Endothelial cell of umbilical vein (primary cell): ENCODE measurements at regions not wholly inside any gene's neighbourhood (a gene's known extent, or its start where the extent isn't known, plus 50 kb on each side); places are given as distances from the start of the nearest gene placed in this dataset.
A peak's percentile ranks its signal among the peaks of the same experiment; 100 is the strongest.

Source experiments
- BruUV-seq: library from RNA; stranded (reverse); fragments of 400-500 nt; replicated peaks from 2 replicates; lab custom pipeline; 2021; lab: Mats Ljungman, UMichigan
- CTCF ChIA-PET: fragments of 300-600, 350-600 bp; sonication (Branson Sonifier 250); formaldehyde crosslinking; loops from one replicate; lab custom pipeline; 2021; ENCODE audit warnings: antibody characterized with exemption, inconsistent platforms; lab: Charles Lee
- POLR2A ChIA-PET: fragments of 300-600, 350-600 bp; sonication (Branson Sonifier 250); formaldehyde crosslinking; loops from one replicate; lab custom pipeline; 2021; ENCODE audit warnings: antibody characterized with exemption, inconsistent platforms; lab: Charles Lee
- DNase-seq: peaks from one replicate; pipeline ENCODE4 v3.0.0-alpha.2; 2011; ENCODE audit warnings: low read depth, low spot score
- FAIRE-seq: peaks from 2 replicates; lab custom pipeline; 2011; peaks lifted over from hg19 to GRCh38; lab: Jason Lieb, UNC
- H2AFZ ChIP-seq: 2 replicates; pipeline ENCODE4 v1.6.0; 2012; ENCODE audit warnings: low read depth, low read length, control low read depth, inconsistent platforms
- H3K27ac ChIP-seq: 2 replicates; pipeline ENCODE4 v1.5.1; 2011; ENCODE audit warnings: low read depth, mild to moderate bottlenecking, control low read depth, low read length, moderate library complexity; ENCODE audit not compliant: insufficient read depth
- H3K27me3 ChIP-seq, 2 experiments: 2 replicates each; pipeline versions ENCODE4 v1.6.0 to v1.6.1; 2011; ENCODE audit warnings: low read length in 2 of 2, mixed read lengths in 1 of 2; ENCODE audit not compliant: control insufficient read depth in 2 of 2, insufficient read depth in 2 of 2
- H3K36me3 ChIP-seq, 2 experiments: 2 replicates in 1 of 2; 3 replicates in 1 of 2; pipeline ENCODE4 v1.5.1; 2011; ENCODE audit warnings: low read length in 2 of 2, mild to moderate bottlenecking in 1 of 2, moderate library complexity in 1 of 2; ENCODE audit not compliant: control insufficient read depth in 2 of 2, insufficient read depth in 2 of 2; ENCODE audit errors: extremely low read depth in 1 of 2
- H3K4me1 ChIP-seq: 3 replicates; pipeline ENCODE4 v1.5.1; 2011; ENCODE audit warnings: mild to moderate bottlenecking, low read length; ENCODE audit not compliant: control insufficient read depth, insufficient read depth; ENCODE audit errors: extremely low read depth
- H3K4me2 ChIP-seq: 2 replicates; pipeline ENCODE4 v1.6.1; 2011; ENCODE audit warnings: low read length, control low read depth, mixed read lengths; ENCODE audit not compliant: insufficient read depth
- H3K4me3 ChIP-seq, 3 experiments: fragments of 200-600 bp in 1 of 3; sonication (generic), shearing (Covaris generic) in 1 of 3; replicated peaks in 1 of 3; 2 replicates each; pipeline ENCODE4 v1.5.1; 2011 to 2016; ENCODE audit warnings: control low read depth in 3 of 3, low read length in 3 of 3, mild to moderate bottlenecking in 2 of 3, inconsistent platforms in 1 of 3, low read depth in 1 of 3, moderate library complexity in 1 of 3; ENCODE audit not compliant: insufficient read depth in 1 of 3
- H3K79me2 ChIP-seq: 2 replicates; pipeline ENCODE4 v1.6.0; 2012; ENCODE audit warnings: low read length, inconsistent platforms; ENCODE audit not compliant: control insufficient read depth, insufficient read depth
- H3K9ac ChIP-seq: replicated peaks from 2 replicates; pipeline ENCODE3; 2011; ENCODE audit warnings: low read length, control low read depth; ENCODE audit not compliant: insufficient read depth; ENCODE audit errors: extremely low read depth
- H3K9me1 ChIP-seq: replicated peaks from 3 replicates; pipeline ENCODE4 v1.6.0; 2011; ENCODE audit warnings: mild to moderate bottlenecking, low read length; ENCODE audit not compliant: control insufficient read depth, insufficient read depth; ENCODE audit errors: extremely low read depth
- H3K9me3 ChIP-seq: replicated peaks from 2 replicates; pipeline ENCODE4 v1.5.1; 2012; ENCODE audit warnings: low read length, inconsistent platforms; ENCODE audit not compliant: control insufficient read depth, insufficient read depth
- H4K20me1 ChIP-seq: replicated peaks from 2 replicates; pipeline ENCODE3; 2011; ENCODE audit warnings: mild to moderate bottlenecking, low read length; ENCODE audit not compliant: control insufficient read depth, insufficient read depth; ENCODE audit errors: extremely low read depth
- FOS ChIP-seq: IDR thresholded peaks from 2 replicates; pipeline ENCODE4 v1.6.1; 2011; ENCODE audit warnings: mild to moderate bottlenecking, low read length, moderate library complexity, borderline replicate concordance; ENCODE audit not compliant: insufficient read depth
- GATA2 ChIP-seq: IDR thresholded peaks from 2 replicates; pipeline ENCODE4 v1.7.0; 2011; ENCODE audit warnings: low read depth, mild to moderate bottlenecking, moderate library complexity, mixed read lengths, low read length; ENCODE audit not compliant: insufficient read length, insufficient read depth
- JUN ChIP-seq: IDR thresholded peaks from 2 replicates; pipeline ENCODE4 v1.6.1; 2011; ENCODE audit warnings: borderline replicate concordance, low read depth; ENCODE audit not compliant: insufficient read length, insufficient read depth
- POLR2AphosphoS5 ChIP-seq: IDR thresholded peaks from 2 replicates; pipeline ENCODE4 v1.6.1; 2012; ENCODE audit warnings: low read depth, mild to moderate bottlenecking, control low read depth, low read length, moderate library complexity; ENCODE audit not compliant: insufficient read depth
- dilution Hi-C: fragments of 300-500 bp; cut with MboI; formaldehyde crosslinking; loops from one replicate; pipeline ENCODE4 v1.15.0; 2019; ENCODE audit warnings: low sequenced_read_pairs; ENCODE audit not compliant: extremely low pct_ligation_motif_present
- intact Hi-C: fragments of 100-400 bp; cut with micrococcal nuclease; formaldehyde crosslinking; loops from one replicate; pipeline ENCODE4 v1.10.0; 2022
- TF ChIP-seq, protein P1 (sequence below), 2 donors: IDR thresholded peaks; 1 replicate in 1 of 2; 2 replicates in 1 of 2; pipeline ENCODE4 v1.5.1; 2011; ENCODE audit warnings: low read length in 2 of 2, mild to moderate bottlenecking in 2 of 2, moderate library complexity in 2 of 2, control low read depth in 1 of 2, inconsistent platforms in 1 of 2, low read depth in 1 of 2; ENCODE audit not compliant: insufficient read depth in 1 of 2; ENCODE audit errors: extremely low read depth in 1 of 2

DNA sequence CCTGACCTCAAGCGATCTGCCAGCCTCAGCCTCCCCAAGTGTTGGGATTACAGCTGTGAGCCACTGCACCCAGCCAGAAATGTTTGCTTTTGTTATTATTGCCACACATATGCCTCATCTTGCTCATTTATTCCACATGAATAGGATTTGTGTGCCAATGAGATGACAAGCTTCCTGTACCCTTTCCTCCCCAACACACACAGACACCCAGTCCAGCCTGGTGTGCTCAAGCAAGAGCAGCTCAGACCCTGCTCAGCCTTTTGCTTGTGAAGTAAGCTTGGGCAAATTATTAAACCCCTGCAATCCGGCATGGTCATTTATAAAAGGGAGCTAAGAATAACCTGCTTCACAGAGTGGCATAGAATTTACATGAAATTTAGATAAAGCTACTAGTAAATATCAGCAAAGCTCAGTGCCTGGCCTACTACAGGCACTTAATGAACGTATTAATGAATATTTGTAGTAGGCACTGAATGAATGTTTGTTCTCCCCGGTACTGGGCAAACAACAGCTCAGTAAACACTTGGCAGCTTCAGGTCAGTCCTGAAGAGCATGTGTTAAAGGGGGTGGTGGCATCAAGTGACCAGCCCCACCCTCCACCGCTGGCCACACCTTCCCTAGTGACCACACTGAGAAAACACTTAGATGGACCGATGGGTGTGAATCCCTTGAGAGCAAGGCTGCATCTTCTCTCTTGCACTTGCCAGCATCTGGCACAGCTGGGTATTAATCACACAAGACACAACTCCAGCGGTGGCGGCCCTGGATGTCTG lies 280.2 kb downstream of the SRBD1 start:
- DNase-seq (peak; percentile 64), FAIRE-seq (peak; percentile 81)
- H3K36me3 ChIP-seq: no peaks in the 10 kb centered on the region
- no peak overlapping the region for H3K9ac ChIP-seq
- no peak overlapping the region for H3K4me2 ChIP-seq
- H3K9me3 ChIP-seq: no peaks in the 10 kb centered on the region
- no peaks in the 10 kb centered on the region for H3K79me2 ChIP-seq
- no peaks in the 10 kb centered on the region for H3K27me3 ChIP-seq
- intact Hi-C loops: loop anchor here (2.0 kb wide), 1 partner anchor 22 kb away; no protein-coding TSS in a partner anchor
- TF ChIP-seq POLR2AphosphoS5 (peak; percentile 25), FOS (peak; percentile 50), GATA2 (no peak), JUN (peak; percentile 39)
- TF ChIP-seq, protein P1, sequence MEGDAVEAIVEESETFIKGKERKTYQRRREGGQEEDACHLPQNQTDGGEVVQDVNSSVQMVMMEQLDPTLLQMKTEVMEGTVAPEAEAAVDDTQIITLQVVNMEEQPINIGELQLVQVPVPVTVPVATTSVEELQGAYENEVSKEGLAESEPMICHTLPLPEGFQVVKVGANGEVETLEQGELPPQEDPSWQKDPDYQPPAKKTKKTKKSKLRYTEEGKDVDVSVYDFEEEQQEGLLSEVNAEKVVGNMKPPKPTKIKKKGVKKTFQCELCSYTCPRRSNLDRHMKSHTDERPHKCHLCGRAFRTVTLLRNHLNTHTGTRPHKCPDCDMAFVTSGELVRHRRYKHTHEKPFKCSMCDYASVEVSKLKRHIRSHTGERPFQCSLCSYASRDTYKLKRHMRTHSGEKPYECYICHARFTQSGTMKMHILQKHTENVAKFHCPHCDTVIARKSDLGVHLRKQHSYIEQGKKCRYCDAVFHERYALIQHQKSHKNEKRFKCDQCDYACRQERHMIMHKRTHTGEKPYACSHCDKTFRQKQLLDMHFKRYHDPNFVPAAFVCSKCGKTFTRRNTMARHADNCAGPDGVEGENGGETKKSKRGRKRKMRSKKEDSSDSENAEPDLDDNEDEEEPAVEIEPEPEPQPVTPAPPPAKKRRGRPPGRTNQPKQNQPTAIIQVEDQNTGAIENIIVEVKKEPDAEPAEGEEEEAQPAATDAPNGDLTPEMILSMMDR (IDR thresholded peaks at IDR 0.05; ENCODE audit: extremely low read depth in 1 of 2, insufficient read depth in 1 of 2, low read depth in 1 of 2, low read length in 2 of 2): no peak
- no TSS peak for BruUV-seq
- no peaks in the 10 kb centered on the region for H3K9me1 ChIP-seq
- dilution Hi-C loops: no loop called here
- no peak overlapping the region for H2AFZ ChIP-seq
- H3K4me1 ChIP-seq: peaks cover 10% of the 10 kb centered on the region
- H4K20me1 ChIP-seq: no peaks in the 10 kb centered on the region
- ChIA-PET POLR2A (no interaction called here), CTCF (interaction anchor here (0.7 to 3.0 kb wide), 15 partner anchors 9 to 349 kb away, joined by 3 to 18 read pairs (median 4); no protein-coding TSS in a partner anchor)
- H3K27ac ChIP-seq: no peak overlapping the region
- no peak overlapping the region for H3K4me3 ChIP-seq
